Midbrain (tissue), 1 donor: ENCODE measurements at regions not wholly inside any gene's neighbourhood (a gene's known extent, or its start where the extent isn't known, plus 50 kb on each side); places are given as distances from the start of the nearest gene placed in this dataset.

Source experiments
- DNase-seq: peaks from one replicate; lab custom pipeline; 2025; lab: John Stamatoyannopoulos, UW

GRCh38 chr2:8197825-8198224 is 484.0 kb upstream of the ID2 start:
- DNase-seq: no peak

GRCh38 chr2:8198766-8199382 is 483.0 kb upstream of the ID2 start:
- no peak for DNase-seq

GRCh38 chr2:8202132-8202531 is 479.7 kb upstream of the ID2 start:
- DNase-seq: no peak

GRCh38 chr2:8203364-8203763 is 478.5 kb upstream of the ID2 start:
- DNase-seq: no peak

GRCh38 chr2:8204711-8205110 is 477.1 kb upstream of the ID2 start:
- DNase-seq: no peak

GRCh38 chr2:8209494-8209893 is 472.4 kb upstream of the ID2 start:
- no peak for DNase-seq

GRCh38 chr2:8211384-8211783 is 470.5 kb upstream of the ID2 start:
- DNase-seq: no peak

- no peak for DNase-seq
Measured at GRCh38 chr2:8212239-8212638, 469.6 kb upstream of the ID2 start.

- no peak for DNase-seq
Measured at GRCh38 chr2:8214036-8214615, 467.7 kb upstream of the ID2 start.

GRCh38 chr2:8215159-8215863 is 466.5 kb upstream of the ID2 start:
- DNase-seq: no peak

- DNase-seq: no peak
Measured at GRCh38 chr2:8215982-8216381, 465.9 kb upstream of the ID2 start.

- DNase-seq: no peak
Measured at GRCh38 chr2:8216397-8216796, 465.5 kb upstream of the ID2 start.

GRCh38 chr2:8217468-8218030 is 464.3 kb upstream of the ID2 start:
- DNase-seq: no peak

GRCh38 chr2:8219096-8219495 is 462.8 kb upstream of the ID2 start:
- no peak for DNase-seq

GRCh38 chr2:8219631-8220355 is 462.1 kb upstream of the ID2 start:
- DNase-seq: no peak

GRCh38 chr2:8222979-8223694 is 458.7 kb upstream of the ID2 start:
- DNase-seq: no peak

- DNase-seq: no peak
Measured at GRCh38 chr2:8223695-8224346, 458.0 kb upstream of the ID2 start.

- DNase-seq: no peak
Measured at GRCh38 chr2:8224347-8225190, 457.3 kb upstream of the ID2 start.

- no peak for DNase-seq
Measured at GRCh38 chr2:8225266-8225665, 456.6 kb upstream of the ID2 start.

GRCh38 chr2:8225798-8226197 is 456.1 kb upstream of the ID2 start:
- DNase-seq: no peak
